Astrocyte (in vitro differentiated cells and primary cell): ENCODE measurements at regions not wholly inside any gene's neighbourhood (a gene's known extent, or its start where the extent isn't known, plus 50 kb on each side); places are given as distances from the start of the nearest gene placed in this dataset.

Experiments used
- DNase-seq: peaks from one replicate; pipeline ENCODE4 v3.0.0-alpha.2; 2010; ENCODE audit warnings: low read depth
- FAIRE-seq: peaks from 2 replicates; lab custom pipeline; 2011; peaks lifted over from hg19 to GRCh38; lab: Jason Lieb, UNC
- H2AFZ ChIP-seq: 2 replicates; pipeline ENCODE4 v1.6.0; 2012; ENCODE audit warnings: low read depth, low read length, inconsistent platforms
- H3K27ac ChIP-seq: 2 replicates; pipeline ENCODE4 v1.5.1; 2011; ENCODE audit warnings: low read depth, low read length, inconsistent platforms
- H3K27me3 ChIP-seq: 2 replicates; pipeline ENCODE4 v1.6.0; 2011; ENCODE audit warnings: low read length, inconsistent platforms; ENCODE audit not compliant: insufficient read depth
- H3K36me3 ChIP-seq: 2 replicates; pipeline ENCODE4 v1.5.1; 2011; ENCODE audit warnings: low read length, inconsistent platforms; ENCODE audit not compliant: insufficient read depth
- H3K4me1 ChIP-seq: 2 replicates; pipeline ENCODE4 v1.5.1; 2011; ENCODE audit warnings: low read length, inconsistent platforms; ENCODE audit not compliant: insufficient read depth
- H3K4me2 ChIP-seq: 2 replicates; pipeline ENCODE4 v1.6.0; 2012; ENCODE audit warnings: low read length, inconsistent platforms
- H3K4me3 ChIP-seq: 2 replicates; pipeline ENCODE4 v1.5.1; 2011; ENCODE audit warnings: low read depth, mild to moderate bottlenecking, low read length, inconsistent platforms; ENCODE audit not compliant: insufficient read depth
- H3K79me2 ChIP-seq: 2 replicates; pipeline ENCODE4 v1.6.0; 2012; ENCODE audit warnings: mild to moderate bottlenecking, low read length, inconsistent platforms; ENCODE audit not compliant: insufficient read depth
- H3K9ac ChIP-seq: 2 replicates; pipeline ENCODE4 v1.6.0; 2012; ENCODE audit warnings: mild to moderate bottlenecking, low read length, inconsistent platforms
- H3K9me3 ChIP-seq: 2 replicates; pipeline ENCODE4 v1.5.1; 2012; ENCODE audit warnings: low read depth, mild to moderate bottlenecking, low read length, inconsistent platforms; ENCODE audit not compliant: insufficient read depth
- H4K20me1 ChIP-seq: 2 replicates; pipeline ENCODE4 v1.6.0; 2012; ENCODE audit warnings: low read length, inconsistent platforms; ENCODE audit not compliant: insufficient read depth
- H3K27ac Mint-ChIP-seq: one replicate; pipeline ENCODE4 v1.8.0; 2021; ENCODE audit warnings: mild to moderate bottlenecking, mixed read lengths; ENCODE audit not compliant: unreplicated experiment
- H3K27me3 Mint-ChIP-seq: one replicate; pipeline ENCODE4 v1.8.0; 2021; ENCODE audit warnings: low read depth, mixed read lengths; ENCODE audit not compliant: unreplicated experiment
- H3K36me3 Mint-ChIP-seq: one replicate; pipeline ENCODE4 v1.8.0; 2021; ENCODE audit warnings: low read depth, mixed read lengths; ENCODE audit not compliant: unreplicated experiment
- H3K4me1 Mint-ChIP-seq: one replicate; pipeline ENCODE4 v1.8.0; 2021; ENCODE audit warnings: low read depth, mixed read lengths; ENCODE audit not compliant: unreplicated experiment
- H3K4me3 Mint-ChIP-seq: one replicate; pipeline ENCODE4 v1.8.0; 2021; ENCODE audit warnings: mild to moderate bottlenecking, moderate library complexity, mixed read lengths; ENCODE audit not compliant: unreplicated experiment
- H3K9me3 Mint-ChIP-seq: one replicate; pipeline ENCODE4 v1.8.0; 2021; ENCODE audit warnings: mild to moderate bottlenecking, mixed read lengths; ENCODE audit not compliant: unreplicated experiment
- EZH2 ChIP-seq: IDR thresholded peaks from 2 replicates; pipeline ENCODE4 v1.6.1; 2012; ENCODE audit warnings: mild to moderate bottlenecking, low read length, inconsistent platforms; ENCODE audit not compliant: insufficient read depth
- TF ChIP-seq, protein P1 (sequence below): IDR thresholded peaks from 2 replicates; pipeline ENCODE4 v1.5.1; 2011; ENCODE audit warnings: low read depth, mild to moderate bottlenecking, inconsistent platforms, low read length, moderate library complexity; ENCODE audit not compliant: insufficient read depth

DNA sequence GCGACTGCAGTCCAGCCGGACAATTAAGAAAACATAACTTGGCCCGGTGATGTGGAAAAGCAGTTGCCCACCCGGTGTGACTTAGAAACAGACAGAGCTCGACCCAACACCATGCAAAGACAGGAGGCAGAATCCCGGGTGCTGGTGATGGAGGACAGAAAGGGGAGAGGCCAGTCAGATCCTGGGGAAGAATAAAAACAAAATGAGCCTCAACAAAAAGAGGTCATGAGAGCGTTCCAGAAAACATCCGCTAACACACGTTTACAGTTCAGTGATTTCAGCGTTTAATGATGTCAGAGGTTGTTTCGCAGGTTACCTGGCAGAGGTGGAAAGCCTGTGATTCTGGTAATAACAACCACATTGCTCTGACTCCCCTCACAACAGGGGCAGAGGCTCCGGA is 111.9 kb downstream of the OSR1 start:
- no peak overlapping the region for H3K4me3 Mint-ChIP-seq
- no peak overlapping the region for H2AFZ ChIP-seq
- H3K27me3 ChIP-seq = no peaks in the 10 kb centered on the region
- H3K4me2 ChIP-seq = no peak overlapping the region
- no peak for FAIRE-seq
- H3K36me3 ChIP-seq = no peaks in the 10 kb centered on the region
- no peaks in the 10 kb centered on the region for H3K4me1 Mint-ChIP-seq
- H3K27me3 Mint-ChIP-seq = peaks cover 3% of the 10 kb centered on the region
- H4K20me1 ChIP-seq = no peaks in the 10 kb centered on the region
- no peak overlapping the region for H3K27ac ChIP-seq
- no peaks in the 10 kb centered on the region for H3K9me3 ChIP-seq
- no peak overlapping the region for H3K27ac Mint-ChIP-seq
- no peaks in the 10 kb centered on the region for H3K79me2 ChIP-seq
- no peak for TF ChIP-seq EZH2
- no peaks in the 10 kb centered on the region for H3K36me3 Mint-ChIP-seq
- no peak overlapping the region for H3K9ac ChIP-seq
- no peak overlapping the region for H3K4me3 ChIP-seq
- no peak for DNase-seq
- H3K9me3 Mint-ChIP-seq = no peaks in the 10 kb centered on the region
- no peaks in the 10 kb centered on the region for H3K4me1 ChIP-seq

DNA sequence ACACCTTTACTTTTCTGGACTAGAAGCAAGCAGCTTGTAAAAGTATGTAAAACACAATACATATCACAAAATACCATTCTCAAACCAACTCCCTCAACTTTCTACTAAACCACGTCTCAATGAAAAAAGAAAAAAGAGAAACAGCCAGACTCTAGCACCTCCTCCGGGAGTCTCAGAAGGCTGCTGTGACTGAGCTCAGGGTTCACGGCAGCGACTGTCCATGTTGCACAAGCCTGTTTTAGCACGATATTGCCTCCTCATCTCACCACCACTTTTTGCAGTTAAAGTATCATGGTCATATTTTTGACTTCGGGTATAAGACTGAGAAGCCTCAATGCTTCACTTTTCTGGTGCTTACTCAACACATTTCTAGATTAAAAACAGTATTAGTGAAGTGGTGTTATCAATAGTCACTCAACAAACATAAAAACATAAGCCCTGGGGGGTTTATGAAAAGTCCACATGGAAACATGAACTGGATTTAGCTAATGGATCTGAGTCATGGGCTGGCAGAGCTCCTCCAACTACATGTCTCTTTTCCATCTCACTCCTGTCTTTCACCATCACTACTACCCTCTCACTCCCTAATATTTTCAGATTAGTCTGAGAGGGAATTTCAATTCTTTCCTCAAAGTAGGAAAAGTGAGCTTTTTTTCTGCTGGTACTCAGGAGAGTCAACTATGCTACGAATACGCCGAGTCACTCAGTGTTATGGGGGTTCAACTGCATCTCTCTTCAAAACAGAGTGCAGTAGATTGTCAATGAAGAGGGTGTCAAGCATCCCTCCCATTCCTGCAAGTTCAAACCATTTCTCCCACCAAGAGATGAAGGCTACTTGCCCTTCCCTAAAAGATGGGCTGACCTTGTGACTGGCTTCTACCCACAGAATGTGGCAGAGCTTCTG is 113.7 kb downstream of the OSR1 start:
- H3K4me1 Mint-ChIP-seq = no peaks in the 10 kb centered on the region

DNA sequence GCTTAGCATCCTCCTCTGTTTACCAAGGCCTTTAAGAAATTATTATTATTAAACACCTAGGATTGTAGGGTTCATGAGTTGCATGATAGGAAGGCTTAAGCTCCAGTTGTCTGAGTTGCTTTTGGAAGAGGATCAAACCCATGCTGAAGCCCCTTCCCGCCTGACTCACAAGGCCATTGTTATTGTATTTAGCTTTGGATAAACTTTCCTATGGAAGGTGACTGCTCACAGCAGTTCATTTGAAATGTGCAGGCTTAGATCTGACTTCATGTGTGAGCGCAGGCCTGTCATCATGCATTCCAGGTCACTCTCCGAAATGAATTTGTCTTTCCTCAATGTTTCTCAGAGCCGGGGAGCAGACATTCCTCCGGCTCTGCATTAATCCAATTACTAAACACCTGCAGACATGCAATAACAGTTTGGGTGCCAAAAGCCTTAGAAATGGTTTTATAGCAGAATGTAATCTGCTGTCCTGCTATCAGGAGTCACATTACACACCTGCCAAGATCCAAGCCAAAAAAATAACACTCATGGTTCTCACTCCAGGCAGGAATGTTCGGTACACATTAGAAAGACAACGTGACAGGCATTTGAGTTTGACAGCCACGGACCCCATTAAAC is 119.9 kb downstream of the OSR1 start:
- Mint-ChIP-seq H3K36me3 (no peaks in the 10 kb centered on the region), H3K4me1 (no peaks in the 10 kb centered on the region), H3K27ac (no peak overlapping the region), H3K27me3 (peaks cover 11% of the 10 kb centered on the region), H3K9me3 (peaks cover 3% of the 10 kb centered on the region), H3K4me3 (no peak overlapping the region)
- Histone ChIP-seq H3K79me2 (no peaks in the 10 kb centered on the region), H3K4me1 (peaks cover 18% of the 10 kb centered on the region), H3K9me3 (no peaks in the 10 kb centered on the region), H3K36me3 (no peaks in the 10 kb centered on the region), H2AFZ (no peak overlapping the region), H3K9ac (no peak overlapping the region), H3K4me2 (peak overlapping the region; percentile 54), H4K20me1 (no peaks in the 10 kb centered on the region), H3K4me3 (no peak overlapping the region), H3K27me3 (peaks cover 2% of the 10 kb centered on the region), H3K27ac (no peak overlapping the region)
- DNase-seq (peak; percentile 66), FAIRE-seq (no peak)
- no peak for TF ChIP-seq EZH2
- TF ChIP-seq, protein P1, sequence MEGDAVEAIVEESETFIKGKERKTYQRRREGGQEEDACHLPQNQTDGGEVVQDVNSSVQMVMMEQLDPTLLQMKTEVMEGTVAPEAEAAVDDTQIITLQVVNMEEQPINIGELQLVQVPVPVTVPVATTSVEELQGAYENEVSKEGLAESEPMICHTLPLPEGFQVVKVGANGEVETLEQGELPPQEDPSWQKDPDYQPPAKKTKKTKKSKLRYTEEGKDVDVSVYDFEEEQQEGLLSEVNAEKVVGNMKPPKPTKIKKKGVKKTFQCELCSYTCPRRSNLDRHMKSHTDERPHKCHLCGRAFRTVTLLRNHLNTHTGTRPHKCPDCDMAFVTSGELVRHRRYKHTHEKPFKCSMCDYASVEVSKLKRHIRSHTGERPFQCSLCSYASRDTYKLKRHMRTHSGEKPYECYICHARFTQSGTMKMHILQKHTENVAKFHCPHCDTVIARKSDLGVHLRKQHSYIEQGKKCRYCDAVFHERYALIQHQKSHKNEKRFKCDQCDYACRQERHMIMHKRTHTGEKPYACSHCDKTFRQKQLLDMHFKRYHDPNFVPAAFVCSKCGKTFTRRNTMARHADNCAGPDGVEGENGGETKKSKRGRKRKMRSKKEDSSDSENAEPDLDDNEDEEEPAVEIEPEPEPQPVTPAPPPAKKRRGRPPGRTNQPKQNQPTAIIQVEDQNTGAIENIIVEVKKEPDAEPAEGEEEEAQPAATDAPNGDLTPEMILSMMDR = no peak

More for the DNA sequence above, 113.7 kb downstream of the OSR1 start:
- Histone ChIP-seq H4K20me1 (no peaks in the 10 kb centered on the region), H3K79me2 (no peaks in the 10 kb centered on the region), H3K36me3 (no peaks in the 10 kb centered on the region), H3K27ac (no peak overlapping the region), H3K4me3 (no peak overlapping the region), H3K9me3 (no peaks in the 10 kb centered on the region), H2AFZ (no peak overlapping the region), H3K9ac (no peak overlapping the region), H3K27me3 (no peaks in the 10 kb centered on the region), H3K4me1 (no peaks in the 10 kb centered on the region), H3K4me2 (no peak overlapping the region)
- FAIRE-seq (no peak), DNase-seq (no peak)
- Mint-ChIP-seq H3K27me3 (peaks cover 3% of the 10 kb centered on the region), H3K36me3 (no peaks in the 10 kb centered on the region), H3K27ac (no peak overlapping the region), H3K4me3 (no peak overlapping the region), H3K9me3 (no peaks in the 10 kb centered on the region)
- TF ChIP-seq, protein P1 = no peak
- TF ChIP-seq EZH2 = no peak
